GM12872 (cell line): ENCODE measurements at regions not wholly inside any gene's neighbourhood (a gene's known extent, or its start where the extent isn't known, plus 50 kb on each side); places are given as distances from the start of the nearest gene placed in this dataset.

Experiments used
- TF ChIP-seq, protein P1 (sequence below): IDR thresholded peaks from 3 replicates; pipeline ENCODE4 v1.5.1; 2011; ENCODE audit warnings: low read depth, mild to moderate bottlenecking, low read length, moderate library complexity; ENCODE audit not compliant: insufficient read depth

DNA sequence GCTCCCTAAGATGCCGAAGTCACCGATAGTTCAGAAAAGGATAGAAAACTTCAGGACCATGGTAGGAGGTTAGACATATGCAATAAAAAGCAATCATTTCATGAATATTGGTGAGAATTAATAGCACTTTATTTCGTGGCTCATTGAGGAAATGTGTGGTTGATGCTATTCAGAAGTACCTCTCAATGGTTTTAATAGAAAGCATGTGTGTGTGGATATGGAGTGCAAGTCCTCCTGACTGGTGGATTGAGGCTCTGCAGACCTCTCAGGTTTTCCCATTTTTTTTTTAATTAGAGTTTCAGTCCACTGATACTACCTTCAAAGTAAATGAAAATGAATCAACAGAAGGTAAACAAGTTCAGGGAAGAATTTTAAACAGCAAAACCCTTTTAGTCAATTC lies 384.3 kb upstream of the RARB start:
- TF ChIP-seq, protein P1, sequence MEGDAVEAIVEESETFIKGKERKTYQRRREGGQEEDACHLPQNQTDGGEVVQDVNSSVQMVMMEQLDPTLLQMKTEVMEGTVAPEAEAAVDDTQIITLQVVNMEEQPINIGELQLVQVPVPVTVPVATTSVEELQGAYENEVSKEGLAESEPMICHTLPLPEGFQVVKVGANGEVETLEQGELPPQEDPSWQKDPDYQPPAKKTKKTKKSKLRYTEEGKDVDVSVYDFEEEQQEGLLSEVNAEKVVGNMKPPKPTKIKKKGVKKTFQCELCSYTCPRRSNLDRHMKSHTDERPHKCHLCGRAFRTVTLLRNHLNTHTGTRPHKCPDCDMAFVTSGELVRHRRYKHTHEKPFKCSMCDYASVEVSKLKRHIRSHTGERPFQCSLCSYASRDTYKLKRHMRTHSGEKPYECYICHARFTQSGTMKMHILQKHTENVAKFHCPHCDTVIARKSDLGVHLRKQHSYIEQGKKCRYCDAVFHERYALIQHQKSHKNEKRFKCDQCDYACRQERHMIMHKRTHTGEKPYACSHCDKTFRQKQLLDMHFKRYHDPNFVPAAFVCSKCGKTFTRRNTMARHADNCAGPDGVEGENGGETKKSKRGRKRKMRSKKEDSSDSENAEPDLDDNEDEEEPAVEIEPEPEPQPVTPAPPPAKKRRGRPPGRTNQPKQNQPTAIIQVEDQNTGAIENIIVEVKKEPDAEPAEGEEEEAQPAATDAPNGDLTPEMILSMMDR: no peak

DNA sequence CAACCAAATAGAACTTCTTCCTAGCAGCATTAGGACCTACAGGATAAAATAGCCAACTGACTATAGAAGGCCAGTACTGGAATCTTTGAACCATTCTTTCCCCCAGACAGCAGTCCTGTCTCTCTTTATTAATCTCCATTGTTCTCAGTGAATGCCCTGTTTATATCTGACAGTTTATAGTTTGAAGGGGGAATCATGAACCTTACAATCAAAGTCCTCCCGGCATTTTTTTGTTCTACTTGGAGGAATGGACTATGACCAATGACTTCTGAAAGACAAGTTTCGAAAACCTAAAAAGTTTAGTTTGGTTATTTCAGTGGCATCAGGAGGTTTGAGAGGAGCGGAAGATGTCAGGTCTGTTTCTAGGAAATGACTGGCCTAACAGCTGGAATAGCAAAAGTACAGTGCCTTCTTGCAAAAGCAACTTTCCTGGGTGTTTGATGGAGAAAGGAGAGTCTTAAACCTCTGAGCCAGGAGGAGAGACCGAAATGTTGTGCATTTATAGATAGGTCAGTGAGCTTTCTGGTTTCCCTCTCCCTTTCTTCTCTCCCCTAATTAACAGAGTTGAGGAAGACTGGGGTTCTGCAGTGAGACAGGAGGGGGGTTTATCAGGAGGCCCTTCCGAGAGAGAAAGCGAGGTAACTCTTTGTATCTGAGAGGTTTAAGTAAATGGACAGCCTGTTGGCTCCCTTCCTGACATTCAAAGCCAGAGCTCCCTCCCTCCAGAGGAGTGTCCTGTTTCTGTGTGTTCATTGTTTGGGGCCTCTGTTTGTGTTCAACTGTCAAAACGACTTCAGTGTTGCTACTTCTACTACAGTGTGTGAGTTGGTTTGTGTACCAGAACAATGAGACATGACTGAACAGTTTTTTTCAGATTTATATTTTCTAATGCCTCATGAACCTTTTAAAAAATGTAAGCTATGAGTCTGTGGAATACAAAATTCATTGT lies 383.0 kb upstream of the RARB start:
- TF ChIP-seq, protein P1: no peak

DNA sequence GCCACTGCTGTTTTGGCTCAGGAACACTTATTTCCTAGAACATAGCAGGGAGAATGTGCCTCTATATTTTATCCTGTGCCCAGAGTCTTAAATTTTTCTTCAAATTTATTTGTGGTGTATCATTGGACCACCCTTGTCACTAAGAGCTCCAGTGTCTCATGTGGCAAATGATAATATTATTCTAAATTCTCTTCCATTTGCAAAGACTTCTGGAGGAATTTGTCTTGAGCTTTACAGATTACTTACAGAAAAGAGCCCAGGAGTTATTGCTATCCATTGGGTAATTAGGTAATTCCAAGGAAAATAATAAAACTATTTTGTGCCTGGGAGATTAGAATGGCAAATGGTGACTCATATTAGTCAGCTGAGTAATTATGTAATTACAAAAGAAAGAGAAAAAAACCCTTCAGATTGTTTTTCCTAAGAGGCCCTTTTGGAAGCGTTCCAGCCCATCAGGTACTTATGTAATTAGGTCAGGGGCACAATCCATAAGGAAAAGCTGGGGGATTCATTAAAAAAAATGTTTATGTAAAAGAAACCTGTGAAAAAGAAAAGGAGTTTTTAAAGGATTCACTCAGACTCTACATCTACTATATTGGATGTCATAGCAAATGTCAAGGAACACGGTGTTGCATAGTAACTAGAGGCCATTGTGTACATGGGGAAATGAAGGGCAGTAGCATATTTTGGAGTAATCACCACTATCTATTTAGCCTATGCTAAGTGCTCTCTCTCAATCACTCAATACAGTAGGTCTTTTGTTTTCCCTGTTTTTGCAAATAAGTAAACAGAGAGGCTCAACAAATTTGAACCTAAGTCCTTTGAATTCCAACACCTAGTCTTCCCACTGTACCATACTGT lies 380.9 kb upstream of the RARB start:
- TF ChIP-seq, protein P1: no peak

DNA sequence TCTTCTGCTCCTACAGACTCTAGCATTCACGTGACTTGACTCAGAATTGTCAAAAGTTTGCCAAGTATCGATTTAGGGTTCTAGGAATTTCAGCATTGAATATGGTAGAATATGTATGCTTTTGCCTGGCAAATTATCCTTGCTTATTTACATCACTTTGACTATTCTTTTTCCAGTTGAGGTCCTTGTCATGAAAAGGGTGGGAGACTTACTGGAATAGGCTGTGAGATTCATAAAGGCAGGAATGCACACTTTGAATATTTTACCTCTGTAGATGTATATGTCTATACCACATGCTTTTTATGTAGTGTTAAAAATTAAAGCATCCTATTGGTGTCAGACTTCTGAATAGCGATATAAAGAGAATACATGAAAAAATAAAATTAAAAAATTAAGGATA lies 378.8 kb upstream of the RARB start:
- TF ChIP-seq, protein P1: no peak

DNA sequence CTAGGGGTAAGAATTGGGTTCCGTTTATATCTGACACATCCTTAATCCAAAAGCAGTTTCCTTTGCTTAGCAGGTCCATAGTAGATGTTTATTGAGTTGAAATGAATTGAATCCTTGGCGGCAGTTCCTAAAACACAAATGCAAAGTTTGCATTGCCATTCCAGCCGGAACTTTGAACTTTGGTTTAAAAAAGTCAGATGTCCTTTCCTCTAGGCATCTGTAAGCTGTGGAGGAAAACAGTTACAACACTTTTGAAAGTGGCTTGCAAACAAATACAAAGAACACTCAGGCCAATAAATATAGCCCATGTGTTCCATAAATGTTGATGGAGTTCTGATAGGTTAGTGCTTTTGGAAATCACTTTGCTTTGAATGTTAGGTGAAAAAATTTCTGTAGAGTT lies 374.7 kb upstream of the RARB start:
- TF ChIP-seq, protein P1: no peak

DNA sequence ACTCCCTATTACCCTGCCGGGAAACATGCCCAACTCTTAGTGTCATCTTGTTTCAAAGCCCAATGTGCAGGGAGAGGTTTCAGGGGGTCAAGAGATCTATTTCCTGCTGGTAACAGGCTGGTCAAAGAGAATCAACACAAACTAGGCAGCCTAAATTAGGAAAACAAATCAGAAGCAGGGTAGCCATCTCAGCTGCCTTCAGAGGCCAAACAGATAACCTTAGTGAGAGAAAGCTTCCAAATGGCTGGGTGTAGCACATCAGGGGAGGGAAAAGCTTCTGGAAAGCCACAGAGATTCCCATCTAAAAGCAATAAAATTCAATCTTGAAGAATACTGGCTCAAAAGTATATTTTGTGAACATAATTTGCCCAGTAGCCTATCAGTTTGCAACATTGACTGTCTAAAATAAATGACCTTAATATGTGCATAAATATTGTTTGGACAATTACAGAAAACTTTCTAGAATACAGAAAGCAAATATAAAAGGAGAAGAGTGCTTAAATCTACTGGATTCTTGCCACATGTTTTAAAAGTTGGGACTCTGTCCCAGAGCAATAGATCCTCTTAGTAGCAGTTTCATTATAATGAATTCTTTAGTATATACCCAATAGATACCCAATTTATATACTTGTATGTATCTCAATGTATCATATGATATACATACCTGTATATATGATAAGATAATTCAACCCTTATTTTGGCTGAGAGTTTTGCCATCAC lies 371.9 kb upstream of the RARB start:
- TF ChIP-seq, protein P1: no peak
